Keratinocyte (primary cell): ENCODE measurements at regions not wholly inside any gene's neighbourhood (a gene's known extent, or its start where the extent isn't known, plus 50 kb on each side); places are given as distances from the start of the nearest gene placed in this dataset.

Experiments used
- DNase-seq: peaks from one replicate; pipeline ENCODE4 v3.0.0-alpha.2; 2011; ENCODE audit warnings: low read depth, missing footprints, low spot score
- FAIRE-seq: peaks from 2 replicates; lab custom pipeline; 2011; peaks lifted over from hg19 to GRCh38; lab: Jason Lieb, UNC
- H2AFZ ChIP-seq: 2 replicates; pipeline ENCODE4 v1.6.0; 2012; ENCODE audit warnings: low read length, control low read depth, inconsistent platforms; ENCODE audit not compliant: control insufficient read depth
- H3K27ac ChIP-seq: 2 replicates; pipeline ENCODE4 v1.5.1; 2011; ENCODE audit warnings: low read length; ENCODE audit not compliant: control insufficient read depth, insufficient read depth
- H3K27me3 ChIP-seq: 3 replicates; pipeline ENCODE4 v1.6.0; 2011; ENCODE audit warnings: low read length; ENCODE audit not compliant: control insufficient read depth, insufficient read depth; ENCODE audit errors: extremely low read depth
- H3K36me3 ChIP-seq, 2 experiments: 2 replicates in 1 of 2; 3 replicates in 1 of 2; pipeline ENCODE4 v1.5.1; 2011; ENCODE audit warnings: low read length in 2 of 2, mild to moderate bottlenecking in 1 of 2; ENCODE audit not compliant: control insufficient read depth in 2 of 2, insufficient read depth in 2 of 2; ENCODE audit errors: extremely low read depth in 1 of 2
- H3K4me1 ChIP-seq: 3 replicates; pipeline ENCODE4 v1.5.1; 2011; ENCODE audit warnings: low read length; ENCODE audit not compliant: control insufficient read depth, insufficient read depth; ENCODE audit errors: extremely low read depth
- H3K4me2 ChIP-seq: 3 replicates; pipeline ENCODE4 v1.6.0; 2011; ENCODE audit warnings: low read depth, low read length; ENCODE audit not compliant: control insufficient read depth, insufficient read depth; ENCODE audit errors: extremely low read depth
- H3K4me3 ChIP-seq, 3 experiments: fragments of 200-600 bp in 1 of 3; sonication (generic) in 1 of 3; 2 replicates in 2 of 3; 3 replicates in 1 of 3; pipeline ENCODE4 v1.5.1; 2011 to 2016; ENCODE audit warnings: low read length in 3 of 3, mild to moderate bottlenecking in 3 of 3, control low read depth in 2 of 3, inconsistent platforms in 1 of 3, low read depth in 1 of 3, mixed read lengths in 1 of 3, mixed run types in 1 of 3, moderate library complexity in 1 of 3; ENCODE audit not compliant: control insufficient read depth in 2 of 3, insufficient read depth in 2 of 3; ENCODE audit errors: extremely low read depth in 1 of 3
- H3K79me2 ChIP-seq: 2 replicates; pipeline ENCODE4 v1.6.0; 2012; ENCODE audit warnings: low read length; ENCODE audit not compliant: control insufficient read depth, insufficient read depth
- H3K9ac ChIP-seq: 3 replicates; pipeline ENCODE4 v1.6.0; 2011; ENCODE audit warnings: low read length; ENCODE audit not compliant: control insufficient read depth, insufficient read depth; ENCODE audit errors: extremely low read depth
- H3K9me1 ChIP-seq: 3 replicates; pipeline ENCODE4 v1.6.0; 2011; ENCODE audit warnings: low read length; ENCODE audit not compliant: control insufficient read depth, insufficient read depth; ENCODE audit errors: extremely low read depth
- H3K9me3 ChIP-seq: 2 replicates; pipeline ENCODE4 v1.5.1; 2012; ENCODE audit warnings: low read depth, low read length; ENCODE audit not compliant: control insufficient read depth
- H4K20me1 ChIP-seq: 3 replicates; pipeline ENCODE4 v1.6.0; 2011; ENCODE audit warnings: low read length; ENCODE audit not compliant: control insufficient read depth, insufficient read depth; ENCODE audit errors: extremely low read depth
- EZH2 ChIP-seq: IDR thresholded peaks from one replicate; pipeline ENCODE4 v1.6.1; 2012; ENCODE audit warnings: inconsistent platforms, mild to moderate bottlenecking, low read length, moderate library complexity
- dilution Hi-C: fragments of 300-500 bp; cut with MboI; formaldehyde crosslinking; loops from one replicate; pipeline ENCODE4 v1.7.0; 2020; ENCODE audit warnings: low sequenced_read_pairs; ENCODE audit not compliant: extremely low pct_ligation_motif_present
- TF ChIP-seq, protein P1 (sequence below), 3 experiments: IDR thresholded peaks in 1 of 3; conservative IDR thresholded peaks in 1 of 3; optimal IDR thresholded peaks in 1 of 3; 2 replicates in 2 of 3; 3 replicates in 1 of 3; pipeline versions ENCODE3 to v1.5.1; 2011; ENCODE audit warnings: low read length in 3 of 3, mild to moderate bottlenecking in 3 of 3, moderate library complexity in 2 of 3, control low read depth in 1 of 3, inconsistent platforms in 1 of 3; ENCODE audit not compliant: insufficient read depth in 2 of 3; ENCODE audit errors: extremely low read depth in 1 of 3

DNA sequence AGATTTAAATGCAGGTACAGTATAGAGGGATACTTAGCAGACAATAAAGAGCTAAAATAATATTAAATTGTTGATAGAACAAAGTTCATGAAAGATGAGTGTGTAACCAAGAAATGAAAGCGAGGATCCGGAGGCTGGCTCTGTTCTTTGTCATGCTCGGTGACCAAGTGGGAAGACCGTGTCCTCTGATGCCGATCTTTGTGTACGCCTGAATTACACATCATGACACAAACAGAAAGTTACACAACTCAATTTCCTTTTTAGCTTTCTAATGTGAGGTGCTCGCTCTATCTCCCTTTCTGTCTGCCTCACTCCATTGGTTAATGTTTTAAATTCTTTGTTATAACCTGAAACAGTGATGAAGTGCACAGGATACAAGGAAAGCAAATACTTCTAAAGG is 114.8 kb upstream of the NEIL3 start:
- FAIRE-seq (no peak), DNase-seq (no peak)
- Histone ChIP-seq H3K4me2 (no peak overlapping the region), H3K9me3 (no peaks in the 10 kb centered on the region), H3K27me3 (no peaks in the 10 kb centered on the region), H3K9ac (no peak overlapping the region), H4K20me1 (no peaks in the 10 kb centered on the region), H2AFZ (no peak overlapping the region), H3K27ac (no peak overlapping the region), H3K9me1 (no peaks in the 10 kb centered on the region), H3K4me1 (no peaks in the 10 kb centered on the region), H3K79me2 (no peaks in the 10 kb centered on the region), H3K36me3 (no peaks in the 10 kb centered on the region), H3K4me3 (no peak overlapping the region)
- TF ChIP-seq, protein P1, sequence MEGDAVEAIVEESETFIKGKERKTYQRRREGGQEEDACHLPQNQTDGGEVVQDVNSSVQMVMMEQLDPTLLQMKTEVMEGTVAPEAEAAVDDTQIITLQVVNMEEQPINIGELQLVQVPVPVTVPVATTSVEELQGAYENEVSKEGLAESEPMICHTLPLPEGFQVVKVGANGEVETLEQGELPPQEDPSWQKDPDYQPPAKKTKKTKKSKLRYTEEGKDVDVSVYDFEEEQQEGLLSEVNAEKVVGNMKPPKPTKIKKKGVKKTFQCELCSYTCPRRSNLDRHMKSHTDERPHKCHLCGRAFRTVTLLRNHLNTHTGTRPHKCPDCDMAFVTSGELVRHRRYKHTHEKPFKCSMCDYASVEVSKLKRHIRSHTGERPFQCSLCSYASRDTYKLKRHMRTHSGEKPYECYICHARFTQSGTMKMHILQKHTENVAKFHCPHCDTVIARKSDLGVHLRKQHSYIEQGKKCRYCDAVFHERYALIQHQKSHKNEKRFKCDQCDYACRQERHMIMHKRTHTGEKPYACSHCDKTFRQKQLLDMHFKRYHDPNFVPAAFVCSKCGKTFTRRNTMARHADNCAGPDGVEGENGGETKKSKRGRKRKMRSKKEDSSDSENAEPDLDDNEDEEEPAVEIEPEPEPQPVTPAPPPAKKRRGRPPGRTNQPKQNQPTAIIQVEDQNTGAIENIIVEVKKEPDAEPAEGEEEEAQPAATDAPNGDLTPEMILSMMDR (optimal IDR thresholded peaks at IDR 0.05 in 1 of 3, IDR thresholded peaks at IDR 0.05 in 1 of 3, conservative IDR thresholded peaks at IDR 0.05 in 1 of 3; ENCODE audit: extremely low read depth in 1 of 3, insufficient read depth in 2 of 3, low read length in 3 of 3) = no peak
- no peak for TF ChIP-seq EZH2
- dilution Hi-C loops = no loop called here

DNA sequence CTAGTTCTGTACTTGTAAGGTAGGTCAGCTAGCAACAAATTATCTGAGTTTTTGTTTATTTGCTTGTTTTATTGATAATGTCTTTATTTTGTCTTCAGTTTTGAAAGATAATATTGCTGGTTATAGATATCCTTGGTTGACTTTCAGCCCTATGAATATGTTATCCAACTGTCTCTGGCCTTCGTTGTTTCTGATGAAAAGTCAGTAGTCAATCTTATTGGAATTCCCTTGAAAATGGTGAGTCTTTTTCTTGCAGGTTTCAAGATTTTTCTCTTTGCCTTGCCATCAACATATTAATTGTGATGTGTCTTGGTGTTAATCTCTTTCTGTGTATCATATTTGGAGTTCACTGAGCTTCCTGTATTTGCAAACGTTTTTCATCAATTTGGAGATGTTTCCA is 113.1 kb upstream of the NEIL3 start:
- Histone ChIP-seq H3K4me1 (no peaks in the 10 kb centered on the region), H2AFZ (no peak overlapping the region), H3K9ac (no peak overlapping the region), H3K4me3 (no peak overlapping the region), H3K27me3 (no peaks in the 10 kb centered on the region), H3K36me3 (no peaks in the 10 kb centered on the region), H4K20me1 (no peaks in the 10 kb centered on the region), H3K79me2 (no peaks in the 10 kb centered on the region), H3K9me3 (no peaks in the 10 kb centered on the region), H3K9me1 (no peaks in the 10 kb centered on the region), H3K4me2 (no peak overlapping the region), H3K27ac (no peak overlapping the region)
- FAIRE-seq = no peak
- TF ChIP-seq EZH2 = no peak
- TF ChIP-seq, protein P1 (optimal IDR thresholded peaks at IDR 0.05 in 1 of 3, IDR thresholded peaks at IDR 0.05 in 1 of 3, conservative IDR thresholded peaks at IDR 0.05 in 1 of 3; ENCODE audit: extremely low read depth in 1 of 3, insufficient read depth in 2 of 3, low read length in 3 of 3) = no peak
- no peak for DNase-seq
- dilution Hi-C loops = no loop called here
